ENCODE measurements at regions not wholly inside any gene's neighbourhood (a gene's known extent, or its start where the extent isn't known, plus 50 kb on each side); places are given as distances from the start of the nearest gene placed in this dataset.
A peak's percentile ranks its signal among the peaks of the same experiment; 100 is the strongest.

DNA sequence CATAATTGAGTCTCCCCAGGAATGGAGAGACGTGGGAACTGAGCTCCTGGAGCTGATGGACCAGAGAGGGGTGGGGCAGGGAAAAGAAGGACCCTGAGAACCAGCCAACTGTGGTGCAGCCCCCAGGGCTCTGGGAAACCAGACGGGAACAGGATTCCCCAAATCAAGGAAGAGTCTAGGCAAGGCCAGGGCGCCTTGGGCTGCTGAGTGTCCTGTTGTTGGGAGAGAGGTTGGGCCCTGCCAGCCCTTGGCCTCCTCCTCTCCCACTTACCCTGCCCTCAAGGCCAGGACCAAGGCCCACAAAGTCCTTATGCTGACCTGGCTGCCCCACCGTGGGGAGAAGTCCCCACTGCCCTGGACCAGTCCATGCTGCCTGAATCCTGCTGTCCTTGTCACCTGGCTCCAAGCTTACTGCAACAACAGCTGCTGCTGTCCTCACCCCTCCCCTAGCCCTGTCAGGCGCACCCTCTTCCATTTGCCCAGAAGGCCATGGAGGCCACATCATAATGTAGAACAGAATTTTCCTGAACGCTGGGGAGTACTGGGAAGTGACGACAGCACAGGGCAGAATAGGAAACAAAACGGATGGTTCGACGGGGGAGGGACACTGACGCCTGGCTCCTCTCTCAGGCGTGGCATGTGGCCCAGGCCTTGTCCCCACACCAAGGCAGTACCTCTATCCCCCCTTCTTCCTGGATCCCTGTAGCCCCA, 132.9 kb upstream of the ZMIZ1 start:
- no peak for DNase-seq (ENCODE audit: low read depth)

- no peak for DNase-seq (ENCODE audit: low read depth)
These were observed 132.1 kb upstream of the ZMIZ1 start for GRCh38 chr10:78936412-78937342.

DNA sequence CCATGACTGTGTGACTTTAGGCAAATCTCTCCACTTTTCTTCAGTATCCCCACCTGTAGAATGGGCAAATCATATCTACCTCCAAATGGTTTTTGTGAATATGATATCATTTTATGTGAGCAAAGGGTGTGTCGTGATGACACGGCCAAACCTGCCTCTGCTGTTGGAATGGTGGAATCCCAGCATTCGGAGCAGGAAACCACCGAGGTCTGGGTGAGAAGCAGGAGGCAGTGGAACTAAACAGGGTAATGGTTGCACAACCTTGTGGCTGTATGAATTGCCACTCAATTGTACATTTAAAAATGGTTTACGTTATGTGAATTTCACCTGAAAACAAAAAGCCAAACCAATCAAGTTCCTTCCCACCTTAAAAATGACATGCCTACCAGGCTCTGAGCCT, 131.4 kb upstream of the ZMIZ1 start:
- no peak for DNase-seq (ENCODE audit: low read depth)

GRCh38 chr10:78937800-78938694, 130.7 kb upstream of the ZMIZ1 start:
- DNase-seq (ENCODE audit: low read depth), result no peak

GRCh38 chr10:78938695-78939672, 129.8 kb upstream of the ZMIZ1 start:
- DNase-seq (ENCODE audit: low read depth), result no peak

DNA sequence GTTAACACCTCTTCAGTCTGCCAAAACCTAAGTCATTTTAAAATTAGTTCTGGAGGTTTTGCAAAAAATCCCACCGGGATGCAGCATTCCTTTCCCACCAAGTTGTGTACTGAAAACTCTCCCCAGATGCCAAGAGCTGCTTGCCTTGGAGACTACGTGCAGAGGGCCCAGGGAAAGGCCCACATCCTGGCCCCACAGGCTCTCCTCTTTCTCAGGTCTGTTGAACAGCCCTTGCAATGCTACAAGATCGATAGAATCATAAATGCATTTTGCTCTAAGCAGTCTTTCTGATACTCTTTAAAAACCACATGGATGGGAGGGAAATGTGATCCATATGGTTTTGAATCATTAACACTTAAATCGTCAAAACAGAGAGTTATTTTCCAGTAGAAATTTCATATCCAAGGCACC, 126.7 kb upstream of the ZMIZ1 start:
- DNase-seq (ENCODE audit: low read depth), result no peak

- DNase-seq (ENCODE audit: low read depth), result peak; percentile 50
These were observed 123.9 kb upstream of the ZMIZ1 start for GRCh38 chr10:78944723-78945312.

GRCh38 chr10:78945838-78946237, 122.9 kb upstream of the ZMIZ1 start:
- DNase-seq (ENCODE audit: low read depth), result no peak

- no peak for DNase-seq (ENCODE audit: low read depth)
These were observed 121.5 kb upstream of the ZMIZ1 start for GRCh38 chr10:78947226-78947625.

DNA sequence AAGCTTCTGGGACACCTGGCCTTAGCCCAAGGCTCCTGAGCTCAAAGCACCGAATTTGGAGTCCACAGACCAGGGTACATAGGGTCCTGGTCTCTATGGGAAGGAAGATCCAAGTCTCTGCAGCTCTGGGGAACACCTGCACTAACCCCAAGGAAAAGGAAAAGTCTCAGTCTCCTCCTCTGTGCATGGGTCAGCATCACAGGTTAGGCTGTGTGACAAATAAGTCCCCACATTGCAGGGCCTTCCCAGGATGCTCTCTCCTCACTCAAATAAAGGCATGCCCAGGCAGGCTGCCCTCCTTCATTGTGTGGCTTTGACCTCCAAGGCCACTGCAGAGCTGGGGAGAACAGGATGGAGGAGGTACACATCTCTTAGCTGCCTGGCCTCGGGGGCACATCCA, 121.0 kb upstream of the ZMIZ1 start:
- DNase-seq (ENCODE audit: low read depth), result no peak

DNA sequence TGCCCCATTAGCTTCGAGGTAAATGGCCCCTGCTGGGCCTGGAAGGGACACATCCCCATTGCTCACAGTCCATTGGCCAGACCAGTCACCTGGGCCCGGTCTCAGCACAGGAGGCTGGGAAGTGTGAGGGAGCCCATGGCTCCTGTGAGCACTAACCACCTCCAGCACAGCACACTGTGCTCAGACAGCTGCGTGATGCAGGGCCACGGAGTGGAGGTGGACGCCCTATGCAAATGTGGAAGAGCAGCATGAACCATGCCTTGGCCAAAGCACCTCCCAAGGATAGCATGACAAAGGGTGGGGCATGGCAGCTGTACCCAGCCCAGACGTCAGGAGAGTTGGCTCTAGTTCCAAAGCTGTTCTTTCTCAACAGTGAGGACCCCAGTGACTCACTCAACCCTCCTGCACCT, 120.1 kb upstream of the ZMIZ1 start:
- no peak for DNase-seq (ENCODE audit: low read depth)

- DNase-seq (ENCODE audit: low read depth), result no peak
These were observed 117.8 kb upstream of the ZMIZ1 start for GRCh38 chr10:78950656-78951587.

DNA sequence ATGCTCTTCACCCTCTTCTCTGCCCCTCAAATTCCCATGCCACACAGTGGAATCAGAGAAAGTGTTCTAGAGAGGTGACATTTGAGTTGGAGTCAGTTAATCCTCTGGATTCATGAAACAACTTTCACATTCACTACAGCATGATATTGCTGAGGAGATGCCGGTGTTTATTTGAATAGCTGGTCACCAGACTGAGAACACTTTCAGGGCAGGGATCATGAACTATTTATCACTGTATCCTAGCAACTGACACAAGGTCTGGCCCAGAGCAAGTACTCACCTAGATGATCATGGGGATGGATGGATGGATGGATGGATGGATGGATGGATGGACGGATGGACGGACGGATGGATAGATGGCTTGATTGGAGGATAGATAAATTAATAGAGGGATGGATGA, 116.7 kb upstream of the ZMIZ1 start:
- no peak for DNase-seq (ENCODE audit: low read depth)

DNA sequence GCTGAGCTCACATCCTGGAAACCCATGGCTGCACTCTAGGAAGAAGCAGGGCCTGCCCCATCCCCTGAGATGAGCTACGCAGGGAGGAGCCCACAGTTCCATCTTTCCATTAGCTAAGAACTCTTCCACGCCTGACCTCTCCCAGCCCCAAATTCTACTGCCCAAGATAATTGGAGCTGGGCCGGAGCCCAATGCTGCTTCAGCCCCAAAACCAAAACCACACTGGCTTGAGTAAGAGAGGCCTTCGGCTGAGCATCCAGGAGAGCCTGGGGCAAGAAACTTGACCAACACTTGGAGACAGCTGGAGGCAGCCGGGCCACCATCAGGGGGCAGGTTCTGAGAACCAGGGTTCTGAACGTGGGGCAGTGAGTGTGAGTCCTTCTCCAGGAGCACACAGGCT, 116.1 kb upstream of the ZMIZ1 start:
- no peak for DNase-seq (ENCODE audit: low read depth)

DNA sequence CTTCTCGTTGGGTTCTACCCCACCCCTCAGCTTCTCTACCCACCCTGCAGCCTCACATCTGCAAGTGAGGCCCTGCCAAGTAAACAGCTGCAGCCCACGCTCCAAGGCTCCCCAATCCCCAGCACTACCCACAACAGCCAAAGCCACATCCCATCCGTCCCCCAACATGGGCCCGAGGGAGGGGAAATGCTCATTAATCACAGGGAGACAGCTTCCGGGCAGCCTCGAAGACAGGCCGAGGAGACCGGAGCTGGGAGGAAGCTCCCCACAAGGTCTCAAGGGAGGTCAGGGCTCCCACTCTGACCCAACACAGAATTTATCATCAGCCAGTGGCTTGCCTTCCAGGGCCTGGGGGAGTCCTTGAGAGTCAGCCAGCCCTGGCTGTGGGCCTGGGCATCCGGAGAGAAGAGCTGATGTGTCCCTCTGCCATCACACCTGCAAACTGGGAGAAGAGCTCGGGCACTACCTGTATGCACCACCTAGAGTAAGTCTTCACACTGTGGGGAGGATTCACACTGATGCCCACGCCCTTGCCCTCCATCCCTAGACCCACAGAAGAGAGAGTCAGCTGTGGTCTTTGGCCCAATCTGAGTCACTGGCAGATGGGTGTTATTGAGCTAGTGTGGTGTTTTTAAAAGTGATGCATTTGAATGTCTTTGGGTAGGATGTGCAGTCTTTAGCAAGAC, 115.5 kb upstream of the ZMIZ1 start:
- peak; percentile 54 for DNase-seq (ENCODE audit: low read depth)

DNA sequence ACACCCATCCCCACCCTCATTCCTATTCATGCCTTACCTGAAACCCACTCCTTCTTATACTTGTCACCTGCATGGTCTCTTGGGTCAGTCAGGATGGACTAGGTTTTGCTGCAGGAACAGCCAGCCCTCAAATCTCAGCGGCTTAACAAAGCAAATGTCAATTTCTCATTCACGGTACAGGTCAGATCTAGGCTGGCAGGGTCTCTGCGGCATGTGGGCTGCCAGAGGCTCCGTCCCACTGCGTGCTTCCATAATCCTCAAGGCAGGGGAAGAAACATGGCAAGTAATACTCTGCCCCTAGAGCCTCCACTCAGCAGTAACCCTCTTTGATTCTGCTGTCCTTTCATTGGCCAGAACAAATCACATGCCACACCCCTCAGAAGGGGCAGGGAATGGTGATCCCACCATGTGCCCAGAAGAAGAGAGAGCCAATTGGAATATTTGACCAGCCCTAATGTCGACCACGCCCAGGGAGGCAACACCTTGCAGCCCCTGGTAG, 114.9 kb upstream of the ZMIZ1 start:
- no peak for DNase-seq (ENCODE audit: low read depth)

GRCh38 chr10:78954689-78955088, 114.1 kb upstream of the ZMIZ1 start:
- DNase-seq (ENCODE audit: low read depth), result no peak

- no peak for DNase-seq (ENCODE audit: low read depth)
These were observed 113.6 kb upstream of the ZMIZ1 start for GRCh38 chr10:78955206-78955605.

- DNase-seq (ENCODE audit: low read depth), result no peak
These were observed 112.4 kb upstream of the ZMIZ1 start for GRCh38 chr10:78956391-78956790.

All from Daoy (cell line).